GDM1 (cell line): ENCODE measurements at regions not wholly inside any gene's neighbourhood (a gene's known extent, or its start where the extent isn't known, plus 50 kb on each side); places are given as distances from the start of the nearest gene placed in this dataset.
"Not testable (repeated sequence)": the region's sequence is repeated elsewhere in the genome, so short reads cannot be mapped to it uniquely, and the experiment has no call there.

Experiments used
- DNase-seq: peaks from one replicate; lab custom pipeline; 2025; lab: John Stamatoyannopoulos, UW

DNA sequence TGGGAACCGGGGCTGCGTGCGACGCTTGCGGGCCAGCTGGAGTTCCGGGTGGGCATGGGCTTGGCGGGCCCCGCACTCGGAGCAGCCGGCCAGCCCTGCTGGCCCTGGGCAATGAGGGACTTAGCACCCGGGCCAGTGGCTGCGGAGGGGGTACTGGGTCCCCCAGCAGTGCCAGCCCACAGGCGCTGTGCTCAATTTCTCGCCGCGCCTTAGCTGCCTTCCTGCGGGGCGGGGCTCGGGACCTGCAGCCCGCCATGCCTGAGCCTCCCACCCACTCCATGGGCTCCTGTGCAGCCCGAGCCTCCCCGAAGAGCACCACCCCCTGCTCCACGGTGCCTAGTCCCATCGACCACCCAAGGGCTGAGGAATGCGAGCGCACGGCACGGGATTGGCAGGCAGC, 63.8 kb downstream of the PLXNA1 start:
- not testable (repeated sequence) for DNase-seq

DNA sequence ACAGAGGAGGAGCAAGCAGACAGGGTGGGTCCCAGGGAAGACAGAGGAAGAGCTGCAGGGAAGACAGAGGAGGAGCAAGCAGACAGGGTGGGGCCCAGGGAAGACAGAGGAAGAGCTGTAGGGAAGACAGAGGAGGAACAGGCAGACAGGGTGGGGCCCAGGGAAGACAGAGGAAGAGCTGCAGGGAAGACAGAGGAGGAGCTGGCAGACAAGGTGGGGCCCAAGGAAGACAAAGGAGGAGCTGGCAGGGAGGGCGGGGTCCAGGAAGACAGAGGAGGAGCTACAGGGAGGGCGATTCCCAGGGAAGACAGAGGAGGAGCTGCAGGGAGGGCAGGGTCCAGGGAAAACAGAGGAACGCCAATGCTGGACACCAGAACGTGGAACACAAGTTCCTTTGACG, 66.5 kb downstream of the PLXNA1 start:
- DNase-seq, result no peak

DNA sequence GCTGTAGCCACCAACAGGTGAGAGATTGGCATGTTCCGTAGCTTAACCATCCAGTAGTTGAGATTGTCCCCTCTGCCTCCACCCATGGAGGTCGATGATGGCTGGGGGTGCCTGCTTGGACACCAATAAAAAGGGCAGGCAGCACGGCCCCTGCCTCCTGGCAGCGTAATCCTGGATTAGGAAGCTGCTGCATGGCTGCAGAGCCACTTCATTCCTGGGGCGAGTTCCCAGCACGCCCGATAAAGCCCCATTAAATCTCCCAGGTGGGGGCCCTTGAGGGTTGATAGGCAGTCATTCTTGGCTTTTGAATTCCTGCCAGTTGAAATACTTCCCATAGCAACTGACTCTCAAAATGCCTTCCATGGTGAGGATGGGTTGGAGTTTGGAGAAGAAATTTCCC, 67.8 kb downstream of the PLXNA1 start:
- DNase-seq, result no peak

DNA sequence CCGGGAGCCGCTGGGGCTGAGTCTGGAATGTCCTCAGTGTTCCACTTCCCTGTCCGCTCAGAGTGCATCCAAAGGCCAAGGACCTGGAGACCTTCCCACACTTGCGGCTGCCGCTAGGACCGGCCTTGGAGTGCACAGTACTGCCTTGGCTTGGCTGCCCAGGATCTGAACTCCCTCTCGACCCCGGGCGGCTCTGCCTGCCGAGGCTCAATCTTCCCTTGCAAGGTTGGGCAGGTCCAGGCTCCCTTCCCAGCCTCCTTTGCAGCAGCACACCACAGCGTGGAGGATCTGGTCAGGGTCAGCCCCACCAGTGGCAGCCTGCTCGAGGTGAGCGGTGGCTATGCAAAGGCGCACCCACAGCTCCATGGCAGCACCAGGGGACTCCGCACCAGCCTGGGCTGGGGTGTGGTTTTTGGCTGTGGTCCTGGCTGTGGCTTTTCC, 69.2 kb downstream of the PLXNA1 start:
- no peak for DNase-seq

DNA sequence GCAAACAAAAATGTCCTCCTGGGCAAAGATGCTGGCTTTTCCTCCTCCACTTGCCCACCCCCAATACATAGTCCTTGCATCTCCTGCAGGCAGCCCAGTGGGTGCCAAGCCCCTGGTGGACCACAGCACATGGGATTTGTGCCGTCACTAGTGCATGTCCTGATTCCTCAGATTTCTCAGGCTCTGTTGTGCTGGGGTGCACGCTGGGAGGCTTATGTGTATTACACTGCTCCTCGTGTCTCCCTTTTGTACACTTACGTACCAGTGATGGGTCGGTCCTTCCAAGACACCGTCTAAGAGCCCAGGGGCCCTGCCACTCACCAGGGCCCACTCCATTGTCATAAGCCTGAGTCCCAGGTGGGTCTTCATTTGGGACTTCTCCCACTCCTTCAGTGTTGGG, 70.1 kb downstream of the PLXNA1 start:
- no peak for DNase-seq

DNA sequence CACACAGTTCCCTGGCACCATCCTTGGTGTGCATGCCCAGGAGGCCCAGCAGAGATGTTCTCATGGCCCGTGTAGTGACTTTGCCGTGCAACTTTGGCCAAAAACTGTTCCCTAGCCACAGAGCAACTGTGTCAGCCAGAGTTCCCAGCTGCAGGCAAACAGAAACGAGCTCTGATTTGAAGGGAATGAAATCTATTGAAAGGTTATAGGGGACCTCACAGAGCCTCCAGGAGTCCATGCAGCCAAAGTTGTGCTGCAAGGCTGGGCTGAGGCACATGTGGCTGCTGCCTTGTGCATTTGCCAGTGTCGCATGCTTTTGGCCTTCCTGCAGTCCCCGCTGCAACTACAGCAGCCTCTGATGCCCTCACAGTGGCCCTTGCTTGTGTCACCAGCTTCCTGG, 70.5 kb downstream of the PLXNA1 start:
- no peak for DNase-seq

DNA sequence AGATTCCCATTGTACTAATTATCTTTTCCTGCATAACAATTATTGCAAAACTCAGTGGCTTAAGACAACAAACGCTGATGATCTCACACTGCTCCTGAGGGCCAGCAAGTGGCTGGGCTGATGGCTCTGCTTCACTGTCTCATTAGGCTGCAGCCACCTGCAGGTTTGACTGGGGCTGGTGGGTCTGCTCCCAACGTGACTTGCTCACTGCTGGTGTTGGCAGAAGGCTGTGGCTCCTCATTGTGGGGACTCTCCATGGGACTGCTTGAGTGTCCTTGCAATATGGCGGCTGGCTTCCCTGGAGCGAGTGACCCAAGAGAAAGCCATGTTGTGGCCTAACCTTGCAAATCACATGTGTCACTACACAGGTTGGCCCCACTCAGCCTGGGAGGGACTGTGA, 71.1 kb downstream of the PLXNA1 start:
- no peak for DNase-seq

DNA sequence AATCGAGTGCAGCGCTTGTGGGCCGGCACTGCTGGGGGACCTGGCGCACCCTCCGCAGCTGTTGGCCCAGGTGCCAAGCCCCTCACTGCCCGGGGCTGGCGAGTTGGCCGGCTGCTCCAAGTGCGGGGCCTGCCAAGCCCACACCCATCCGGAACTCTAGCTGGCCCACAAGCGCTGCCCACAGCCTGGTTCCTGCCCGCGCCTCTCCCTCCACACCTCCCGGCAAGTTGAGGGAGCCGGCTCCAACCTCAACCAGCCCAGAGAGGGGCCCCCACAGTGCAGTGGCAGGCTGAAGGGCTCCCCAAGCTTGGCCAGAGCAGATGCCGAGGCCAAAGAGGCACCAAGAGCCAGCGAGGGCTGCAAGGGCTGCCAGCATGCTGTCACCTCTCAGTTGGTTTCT, 73.4 kb downstream of the PLXNA1 start:
- no peak for DNase-seq

DNA sequence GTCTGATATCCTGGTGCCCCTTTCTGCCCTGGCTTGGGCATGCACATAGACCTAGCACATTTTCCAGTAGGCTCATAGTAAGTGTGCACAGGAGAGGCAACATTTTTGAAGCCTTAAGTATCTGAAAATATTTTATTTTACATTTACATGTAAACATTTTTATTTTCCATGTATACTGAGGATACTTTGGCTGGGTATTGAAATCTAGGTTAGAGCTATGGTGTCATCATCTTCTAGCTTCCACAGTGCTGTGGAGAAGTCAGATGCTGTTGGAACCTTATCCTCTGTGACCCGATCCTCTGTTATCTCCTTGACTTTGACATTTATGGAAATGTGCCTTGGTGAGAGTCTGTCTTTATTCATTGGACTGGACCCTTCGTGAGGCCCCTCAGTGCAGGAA, 74.1 kb downstream of the PLXNA1 start:
- DNase-seq, result no peak

DNA sequence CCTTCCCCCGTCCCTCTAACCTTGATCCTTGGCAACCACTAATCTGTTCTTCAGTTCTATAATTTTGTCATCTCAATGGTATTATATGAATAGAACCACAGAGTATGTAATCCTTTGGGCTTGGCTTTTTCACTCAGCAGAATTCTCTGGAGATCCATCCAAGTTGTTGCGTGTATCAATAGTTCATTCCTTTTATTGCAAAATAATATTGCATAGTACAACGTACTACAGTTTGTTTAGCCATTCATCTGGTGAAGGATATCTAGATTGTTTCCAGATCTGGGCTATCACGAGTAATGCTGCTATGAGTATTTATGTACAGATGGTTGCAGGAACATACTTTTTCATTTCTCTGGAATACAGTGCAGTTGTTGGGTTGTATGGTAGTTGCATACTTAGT, 76.2 kb downstream of the PLXNA1 start:
- DNase-seq, result no peak

DNA sequence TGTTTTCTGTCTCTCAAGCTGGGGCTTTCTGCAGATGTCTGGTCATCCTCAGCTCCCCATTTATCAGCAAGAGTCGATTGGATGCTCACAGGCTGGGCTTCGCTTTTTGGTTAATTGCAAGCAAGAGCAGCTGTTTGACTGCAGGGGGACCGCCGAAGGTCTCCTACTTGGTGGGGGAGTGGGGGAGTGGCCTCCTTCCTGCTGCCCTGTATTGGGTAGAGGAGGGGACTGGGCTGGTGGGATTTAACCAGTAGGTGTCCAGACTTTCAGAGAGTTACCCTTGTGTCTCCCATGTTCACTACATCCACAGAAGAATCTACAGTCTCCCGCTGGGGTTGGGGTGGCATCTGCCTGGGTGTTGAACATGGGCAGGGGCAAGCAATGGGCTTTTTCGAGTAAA, 78.7 kb downstream of the PLXNA1 start:
- DNase-seq, result no peak

DNA sequence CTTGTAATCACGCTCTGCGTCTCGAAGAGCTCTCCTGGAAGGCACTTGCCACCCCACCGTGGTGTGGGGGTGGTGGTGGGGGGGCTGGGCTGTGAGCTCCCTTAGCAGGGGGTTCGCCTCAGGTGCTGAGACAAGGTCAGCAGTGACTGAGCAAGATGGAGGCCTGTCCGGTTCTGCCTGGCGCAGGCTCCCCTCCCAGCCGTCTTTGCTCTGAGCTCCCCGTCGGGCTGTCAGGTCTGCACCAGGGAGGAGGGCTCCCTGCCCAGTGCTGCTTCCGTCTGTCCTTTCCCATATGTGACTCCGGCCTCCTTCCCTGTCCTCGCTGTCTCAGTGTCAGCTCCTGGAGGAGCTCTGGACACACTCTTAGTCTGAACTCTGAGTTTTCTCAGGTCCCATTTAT, 80.0 kb downstream of the PLXNA1 start:
- DNase-seq, result no peak

DNA sequence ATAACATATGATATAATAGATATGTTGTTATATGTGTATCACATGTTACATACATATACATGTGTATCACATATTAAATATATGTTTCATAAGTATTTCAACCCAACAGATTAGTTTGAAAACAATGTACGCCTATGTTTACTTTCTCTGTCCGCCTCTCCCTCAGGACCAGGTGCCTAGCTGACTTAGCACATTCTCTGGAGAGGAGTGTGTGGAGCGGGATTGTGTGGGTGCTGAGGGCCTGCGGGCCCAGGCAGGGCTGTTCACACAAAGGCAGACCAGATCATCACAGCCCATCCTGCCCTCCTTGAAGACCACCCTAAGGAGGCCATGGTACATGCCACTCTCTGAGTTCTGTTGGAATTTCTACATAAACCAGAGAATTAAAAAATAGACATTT, 81.0 kb downstream of the PLXNA1 start:
- no peak for DNase-seq

DNA sequence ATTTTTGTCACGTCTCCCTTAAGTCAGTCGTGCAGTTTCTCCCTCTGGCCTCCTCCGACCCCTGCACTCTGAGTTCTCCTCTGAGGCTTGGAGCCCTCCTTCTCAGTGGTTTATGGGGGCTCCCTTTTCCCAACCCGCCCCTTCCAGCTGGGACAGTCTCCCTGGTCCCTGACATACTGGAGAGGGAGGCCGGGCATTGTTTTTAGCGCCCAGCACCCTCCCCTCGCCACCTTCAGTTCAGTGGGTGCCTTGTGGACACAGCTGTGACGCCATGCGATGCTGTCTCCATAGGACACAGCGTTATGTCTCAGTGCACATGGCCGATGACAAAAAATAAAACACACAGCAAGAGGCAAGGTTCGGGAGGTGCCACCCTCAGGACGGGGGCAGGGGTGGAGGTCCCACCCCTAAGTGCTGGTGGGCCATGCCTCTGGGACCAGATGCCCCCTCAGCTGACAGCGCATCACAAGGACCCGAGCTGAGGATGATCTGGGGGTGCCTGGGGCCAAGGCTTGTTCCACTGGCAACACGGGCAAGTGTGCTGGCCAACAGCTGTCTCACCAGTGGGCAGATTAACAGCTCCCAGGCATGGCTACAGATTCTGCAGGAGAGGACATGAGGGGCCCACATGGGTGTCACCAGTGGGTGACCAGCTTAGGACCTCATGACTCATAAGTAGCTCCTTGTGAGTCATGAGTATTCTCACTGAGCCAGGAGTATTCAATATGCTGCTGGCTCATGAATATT, 81.6 kb downstream of the PLXNA1 start:
- DNase-seq, result no peak

DNA sequence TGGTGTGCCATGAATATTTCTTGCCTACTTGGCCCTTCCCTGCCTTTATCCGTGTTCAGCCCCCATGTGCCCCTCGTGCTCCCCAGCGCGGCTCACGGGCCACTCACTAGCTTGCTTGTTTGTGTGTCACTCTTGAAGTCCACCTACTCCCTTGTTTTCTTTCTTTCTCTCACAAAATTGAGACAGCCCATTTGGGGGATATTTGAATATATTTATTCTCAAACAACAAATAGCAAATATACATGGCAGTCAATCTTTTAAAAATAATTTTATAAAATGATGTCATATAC, 82.2 kb downstream of the PLXNA1 start:
- no peak for DNase-seq

DNA sequence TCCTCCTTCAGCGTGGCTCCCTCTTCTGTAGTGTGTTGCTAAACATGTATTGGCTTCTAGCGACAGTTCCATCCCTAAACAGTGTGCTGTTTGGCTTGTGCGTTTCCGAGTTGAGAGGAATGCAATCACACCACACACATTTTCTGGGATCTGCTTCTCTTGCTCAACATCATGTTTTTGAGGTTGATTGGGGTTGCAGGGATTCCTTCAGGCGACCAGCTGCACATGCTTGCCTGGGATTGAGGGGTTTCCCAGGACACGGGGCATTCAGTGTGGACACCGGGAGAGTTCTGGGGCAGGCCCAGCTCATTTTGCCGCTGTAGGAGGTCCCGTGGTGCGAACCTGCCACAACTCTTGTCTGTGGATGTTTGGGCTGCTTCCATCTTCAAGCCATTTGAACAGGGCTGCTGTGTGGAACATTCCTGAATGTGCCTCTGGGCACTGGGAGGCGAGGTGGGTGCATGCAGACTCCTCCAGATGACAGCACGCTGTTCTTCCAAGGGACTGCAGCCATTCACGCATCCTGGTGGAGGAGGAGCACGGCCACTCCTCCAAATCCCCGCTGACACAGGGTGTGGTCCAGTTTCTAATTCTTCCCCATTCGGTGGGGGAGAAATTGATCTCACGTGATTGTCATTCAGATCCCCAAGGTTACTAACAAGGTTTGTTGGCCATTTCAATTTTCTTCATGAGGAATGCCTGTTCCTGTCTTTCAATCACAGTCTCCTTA, 82.8 kb downstream of the PLXNA1 start:
- no peak for DNase-seq

DNA sequence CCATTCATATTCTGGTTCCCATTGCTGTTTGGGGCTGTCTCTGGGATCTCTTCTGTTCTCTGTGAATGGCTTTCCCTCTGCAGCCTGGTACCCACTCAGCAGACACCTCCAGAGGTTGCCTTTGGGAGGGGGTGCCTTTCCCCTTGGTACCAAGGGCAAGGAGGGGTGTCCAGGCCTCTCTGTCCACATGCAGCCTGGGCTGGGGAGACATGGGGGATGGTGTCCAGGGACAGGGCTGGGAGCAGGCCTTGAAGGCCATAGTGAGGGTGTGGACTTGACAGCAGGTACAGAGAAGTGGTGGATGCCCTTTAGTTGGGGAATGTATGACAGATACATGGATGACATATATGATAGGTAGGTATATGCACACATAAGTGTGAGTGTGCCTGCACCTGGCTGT, 83.7 kb downstream of the PLXNA1 start:
- no peak for DNase-seq

DNA sequence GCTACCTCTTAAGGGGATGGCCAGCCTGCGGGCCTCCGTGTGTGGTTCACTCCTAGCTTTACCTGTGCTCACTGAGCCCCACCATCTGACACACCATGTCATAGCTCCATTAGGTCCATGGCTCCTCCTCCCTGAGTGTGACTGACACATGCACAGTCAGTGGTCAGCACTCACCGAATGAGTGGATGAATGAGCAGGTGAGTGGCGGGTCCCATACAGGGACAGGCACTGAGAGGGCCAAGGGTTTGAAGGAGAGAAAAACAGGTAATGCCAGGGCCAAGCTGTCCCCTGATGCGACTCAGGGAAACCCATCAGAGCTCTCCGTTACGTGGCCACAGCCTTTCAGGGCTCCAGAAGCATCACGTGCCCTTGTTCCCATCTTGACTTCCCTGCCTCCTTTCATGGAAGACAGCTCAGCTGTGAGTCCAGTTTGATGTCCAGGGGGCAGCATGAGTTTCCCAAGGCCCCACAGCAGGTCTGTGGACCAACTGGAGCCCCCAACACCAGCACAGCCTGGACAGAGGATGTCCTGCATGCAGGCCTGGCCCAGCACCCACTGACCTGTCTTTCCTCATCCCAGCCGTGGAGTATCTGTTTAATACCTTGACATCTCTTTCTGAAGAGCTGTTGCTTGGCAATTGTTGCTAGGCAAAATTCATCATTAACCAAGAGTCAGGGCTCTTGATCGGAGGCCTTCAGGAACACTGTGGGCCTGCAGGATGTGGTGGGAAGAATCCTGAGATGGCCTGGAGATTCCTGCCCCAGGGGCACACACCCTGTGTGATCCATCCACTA, 84.4 kb downstream of the PLXNA1 start:
- no peak for DNase-seq

DNA sequence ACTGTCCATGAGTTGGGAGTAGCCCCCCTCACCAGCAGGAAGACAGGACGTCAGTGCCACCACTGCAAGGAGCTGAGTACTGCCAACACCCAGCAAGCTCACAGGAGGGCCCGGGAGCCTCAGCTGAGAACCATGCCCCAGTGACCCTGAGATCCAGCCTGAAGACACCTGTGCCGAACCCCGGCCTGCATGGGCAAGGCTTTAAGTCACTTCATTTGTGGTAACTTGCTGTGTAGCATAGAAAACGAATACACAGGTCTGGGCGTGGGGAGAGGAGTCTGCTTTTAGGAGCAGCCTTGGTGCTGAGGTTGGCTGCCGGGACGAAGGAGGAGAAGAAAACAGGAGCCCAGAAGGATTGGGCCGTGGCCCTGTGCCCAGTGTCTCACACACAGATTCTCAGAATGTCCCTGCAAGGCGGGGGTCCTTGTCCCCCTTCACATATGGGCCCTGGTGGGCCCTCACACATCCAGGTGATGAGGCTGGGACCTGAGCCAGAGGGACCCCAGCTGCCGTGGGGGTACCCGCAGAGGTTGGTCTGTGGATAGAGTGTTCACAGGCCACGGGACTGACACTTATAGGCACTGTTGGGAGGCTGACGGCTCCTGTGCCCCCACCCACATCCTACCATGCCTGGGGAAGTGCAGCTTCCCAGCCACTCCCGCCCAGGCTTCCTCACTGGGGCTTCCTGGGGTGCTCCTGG, 85.3 kb downstream of the PLXNA1 start:
- no peak for DNase-seq

DNA sequence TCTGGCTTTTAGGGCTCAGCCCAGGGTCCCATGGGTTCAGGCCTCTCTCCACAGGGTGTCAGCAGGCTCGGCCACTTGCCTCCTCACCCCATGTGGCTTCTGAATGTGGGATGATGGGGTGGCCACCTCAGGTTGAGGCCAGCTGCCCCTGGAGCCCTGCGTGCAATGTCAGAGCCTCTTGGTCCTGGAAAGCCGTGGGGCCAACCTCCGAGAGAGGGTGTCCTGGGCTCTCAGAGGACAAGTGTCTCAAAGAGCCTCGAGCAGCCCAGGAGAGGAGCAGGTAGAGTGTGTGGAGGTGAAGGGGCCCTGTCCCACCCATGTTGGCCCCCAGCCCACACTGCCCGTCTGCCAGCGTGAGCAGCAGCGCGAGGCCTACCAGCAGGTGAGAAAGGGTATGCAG, 86.0 kb downstream of the PLXNA1 start:
- DNase-seq, result no peak

DNA sequence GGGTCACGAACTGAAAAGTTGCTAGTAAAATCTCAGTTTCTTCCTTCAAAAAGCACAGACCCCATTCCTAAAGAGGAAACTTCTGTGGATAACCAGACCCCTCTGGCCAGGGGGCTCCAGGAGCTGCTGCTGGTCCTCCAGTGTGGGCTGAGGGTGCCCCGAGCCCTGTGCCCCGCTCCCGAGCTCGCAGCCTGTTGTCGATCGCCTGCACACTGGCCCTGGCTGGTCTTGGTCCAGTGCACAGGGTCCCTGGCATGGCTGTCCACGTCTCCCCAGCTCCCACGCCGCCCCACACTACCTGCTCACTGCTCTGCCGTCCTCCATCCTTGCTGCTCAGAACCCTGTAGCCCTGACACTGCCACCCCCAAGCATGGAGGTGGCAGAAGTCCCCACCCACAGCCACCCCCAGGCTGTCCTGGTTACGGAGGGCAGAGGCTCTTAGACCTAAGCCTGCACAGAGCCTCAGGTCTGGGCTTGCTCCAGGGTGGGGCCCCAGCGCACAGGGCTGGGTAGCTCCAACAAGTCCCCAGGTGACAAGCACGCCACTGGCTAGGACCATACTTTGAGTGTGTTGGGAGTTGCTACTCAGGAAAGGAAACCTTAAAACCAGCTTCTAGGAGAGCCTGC, 87.0 kb downstream of the PLXNA1 start:
- DNase-seq, result no peak

DNA sequence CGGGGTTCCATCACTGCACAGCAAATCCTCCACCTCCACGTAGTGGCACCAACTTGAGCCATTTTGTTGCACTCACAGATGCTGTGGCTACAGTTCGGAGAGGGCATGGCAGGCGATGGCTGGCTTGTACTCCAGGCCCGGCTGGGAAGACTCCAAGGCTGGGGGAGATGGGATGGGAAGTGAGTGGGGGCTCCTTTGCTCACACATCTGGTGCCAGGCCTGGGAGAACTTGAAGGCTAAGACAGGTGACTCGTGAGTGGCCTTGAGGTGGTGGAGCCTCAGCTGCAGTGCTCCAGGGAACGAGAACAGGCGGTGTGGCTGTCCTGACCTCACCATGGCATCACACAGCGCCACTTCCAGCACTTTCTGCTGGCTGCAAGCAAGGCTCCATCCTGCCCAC, 87.9 kb downstream of the PLXNA1 start:
- no peak for DNase-seq
